ENCODE measurements at regions not wholly inside any gene's neighbourhood (a gene's known extent, or its start where the extent isn't known, plus 50 kb on each side); places are given as distances from the start of the nearest gene placed in this dataset.

GRCh38 chr4:85221606-85222005, 253.3 kb upstream of the ARHGAP24 start:
- no peak for TF ChIP-seq POLR2AphosphoS5 (IDR thresholded peaks at IDR 0.05)
- no peak for TF ChIP-seq CTCF (IDR thresholded peaks at IDR 0.05)
